ENCODE measurements at regions not wholly inside any gene's neighbourhood (a gene's known extent, or its start where the extent isn't known, plus 50 kb on each side); places are given as distances from the start of the nearest gene placed in this dataset.

DNA sequence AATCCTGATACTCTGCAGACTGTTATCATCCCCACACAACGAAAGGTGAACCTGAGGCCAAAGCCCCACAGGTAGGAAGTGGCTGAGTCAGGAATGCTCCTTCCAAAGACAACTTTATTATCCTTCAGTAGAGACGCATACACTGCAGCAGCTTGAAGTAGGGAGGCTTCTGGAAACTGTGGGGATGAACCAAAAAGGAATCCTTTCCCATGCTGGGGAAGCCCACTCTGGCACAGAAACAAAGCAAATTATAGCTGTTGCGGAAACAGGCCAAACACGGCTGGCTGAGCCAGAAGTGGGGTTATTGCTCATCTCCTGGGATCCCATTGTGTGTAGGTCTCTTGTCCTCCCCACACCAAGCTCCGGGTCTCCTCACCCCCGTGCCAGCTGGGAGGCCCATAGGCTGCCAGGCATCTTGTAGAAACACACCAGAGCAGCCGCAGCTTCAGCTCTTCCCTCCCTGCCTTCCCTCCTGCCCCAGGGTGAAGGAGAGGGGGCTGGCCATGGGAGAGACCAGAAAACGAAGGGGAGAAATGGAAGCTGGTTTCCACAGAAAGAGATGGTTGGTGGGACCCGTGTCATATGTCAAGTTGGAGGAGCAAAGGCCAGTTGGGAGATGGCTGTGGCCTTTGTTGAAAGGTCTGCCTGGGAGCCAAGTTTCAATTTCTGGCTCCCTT lies 176.9 kb upstream of the NABP1 start:
- no peak for TF ChIP-seq GATA3 (IDR thresholded peaks at IDR 0.05; ENCODE audit: low read depth, low read length)
- no peak for TF ChIP-seq GATA2 (IDR thresholded peaks at IDR 0.05; ENCODE audit: low read depth, low read length)

DNA sequence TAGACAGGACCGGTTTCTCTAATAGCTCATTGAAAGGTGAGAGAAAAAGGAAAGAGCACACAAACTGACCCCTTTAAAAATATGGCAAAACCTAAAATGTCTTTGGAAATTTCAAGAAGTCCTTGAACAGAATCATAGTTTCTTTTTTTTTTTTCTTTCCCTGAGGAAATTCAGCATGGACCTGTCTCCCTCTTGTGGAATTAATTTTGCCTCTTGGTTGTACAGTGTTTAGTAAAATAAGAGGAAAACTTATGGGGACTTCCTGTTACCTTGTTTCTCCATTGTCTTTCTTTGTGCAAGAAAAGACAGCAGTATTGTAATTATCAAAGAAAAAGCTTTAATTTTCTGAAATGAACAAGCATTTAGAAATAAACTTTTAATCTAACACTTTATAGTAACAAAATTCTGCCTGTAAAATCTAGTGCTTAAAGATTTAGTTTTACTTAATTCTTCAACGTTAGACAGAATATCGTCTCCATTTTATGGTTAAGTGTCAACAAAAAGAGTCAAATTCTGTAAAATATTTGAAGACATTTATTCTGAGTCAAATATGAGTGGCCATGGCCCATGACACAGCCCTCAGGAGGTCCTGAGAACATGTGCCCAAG lies 176.3 kb upstream of the NABP1 start:
- TF ChIP-seq GATA2 (IDR thresholded peaks at IDR 0.05; ENCODE audit: low read depth, low read length): no peak
- no peak for TF ChIP-seq GATA3 (IDR thresholded peaks at IDR 0.05; ENCODE audit: low read depth, low read length)

DNA sequence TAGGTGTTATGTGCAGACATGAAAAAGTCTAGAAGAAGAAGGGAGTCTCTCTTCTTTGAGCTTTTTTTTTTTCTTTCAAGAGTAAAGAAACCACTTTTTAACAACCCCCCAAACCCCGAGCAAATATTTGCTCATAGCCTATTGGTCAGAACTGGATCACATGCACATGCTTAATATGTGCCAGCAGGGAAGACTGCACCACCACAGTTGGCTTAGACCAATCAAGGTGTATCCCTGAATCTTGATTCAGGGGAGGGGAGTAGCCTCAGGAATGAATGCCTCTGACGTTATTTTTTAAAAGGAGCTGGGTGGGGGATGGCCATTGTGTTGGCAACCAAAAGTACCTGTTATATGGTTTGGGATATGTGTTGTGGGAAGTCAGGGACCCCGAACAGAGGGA lies 171.4 kb upstream of the NABP1 start:
- no peak for TF ChIP-seq GATA3 (IDR thresholded peaks at IDR 0.05; ENCODE audit: low read depth, low read length)
- TF ChIP-seq GATA2 (IDR thresholded peaks at IDR 0.05; ENCODE audit: low read depth, low read length): no peak

DNA sequence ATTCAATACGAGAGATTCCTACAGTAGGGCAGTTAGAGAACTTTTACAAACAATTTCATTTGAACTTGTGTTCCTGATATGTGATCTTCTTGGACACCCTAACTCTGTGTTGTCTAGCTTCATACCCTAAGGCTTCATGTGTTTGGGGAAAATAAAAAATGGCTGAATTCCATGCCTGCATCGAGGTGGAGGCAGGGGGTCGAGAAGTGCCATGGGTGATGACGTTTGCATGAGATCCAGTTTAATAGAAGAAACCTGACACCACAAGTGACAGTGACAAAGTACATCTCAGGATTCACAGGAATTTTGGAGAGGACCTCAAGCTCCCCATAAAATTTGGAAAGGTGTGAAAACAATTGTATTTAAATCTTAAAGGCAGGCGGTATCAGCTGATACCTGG lies 169.2 kb upstream of the NABP1 start:
- TF ChIP-seq GATA3 (IDR thresholded peaks at IDR 0.05; ENCODE audit: low read depth, low read length) (no peak), GATA2 (IDR thresholded peaks at IDR 0.05; ENCODE audit: low read depth, low read length) (no peak)

DNA sequence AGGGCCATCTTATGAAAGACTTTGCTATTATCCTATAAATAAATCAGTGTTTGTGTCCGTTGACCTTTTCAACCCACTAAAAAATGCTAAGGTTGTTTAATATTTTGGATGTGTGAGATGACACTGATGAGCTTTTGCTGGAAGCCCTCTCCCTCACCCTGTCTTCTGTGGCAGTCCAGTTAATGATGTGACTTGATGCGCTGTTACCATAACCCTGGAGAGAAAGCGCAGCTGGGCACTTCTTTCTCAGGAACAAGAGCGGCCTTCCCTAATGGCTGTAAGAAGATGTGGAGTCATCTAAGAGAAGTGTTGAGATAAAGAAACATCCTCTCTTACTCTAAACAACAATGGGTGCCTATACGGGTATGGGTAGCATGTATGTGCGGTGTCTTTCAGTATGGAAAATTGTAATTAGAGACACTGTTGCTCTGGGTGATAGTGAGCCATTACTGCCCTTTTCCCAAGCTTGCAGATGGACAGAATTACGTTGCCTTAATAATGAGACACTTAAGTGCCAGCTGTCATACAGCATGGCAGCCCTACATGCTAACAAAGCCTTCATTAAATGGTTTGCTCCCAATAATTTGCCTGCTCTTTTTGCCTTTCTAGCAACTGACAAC lies 165.6 kb upstream of the NABP1 start:
- TF ChIP-seq GATA2 (IDR thresholded peaks at IDR 0.05; ENCODE audit: low read depth, low read length) (no peak), GATA3 (IDR thresholded peaks at IDR 0.05; ENCODE audit: low read depth, low read length) (no peak)

DNA sequence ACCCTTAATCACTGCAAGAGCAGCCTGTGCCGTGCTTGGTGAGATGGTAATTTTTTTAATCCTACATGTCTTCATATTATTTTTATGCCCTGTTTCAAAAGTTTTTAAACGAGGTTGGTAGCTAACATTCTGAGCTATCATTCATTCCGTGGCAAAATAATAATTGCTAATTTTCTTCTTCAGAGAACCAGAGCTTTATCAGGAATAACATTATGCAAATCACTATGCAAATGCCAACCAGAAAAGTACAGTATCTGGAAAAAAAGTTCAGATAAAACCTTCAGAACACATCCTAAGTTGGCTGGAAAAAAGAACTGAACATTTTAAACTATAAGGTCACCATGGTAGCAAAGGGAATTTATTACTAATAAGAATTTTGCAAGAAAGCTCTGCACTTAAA lies 165.1 kb upstream of the NABP1 start:
- no peak for TF ChIP-seq GATA3 (IDR thresholded peaks at IDR 0.05; ENCODE audit: low read depth, low read length)
- no peak for TF ChIP-seq GATA2 (IDR thresholded peaks at IDR 0.05; ENCODE audit: low read depth, low read length)

DNA sequence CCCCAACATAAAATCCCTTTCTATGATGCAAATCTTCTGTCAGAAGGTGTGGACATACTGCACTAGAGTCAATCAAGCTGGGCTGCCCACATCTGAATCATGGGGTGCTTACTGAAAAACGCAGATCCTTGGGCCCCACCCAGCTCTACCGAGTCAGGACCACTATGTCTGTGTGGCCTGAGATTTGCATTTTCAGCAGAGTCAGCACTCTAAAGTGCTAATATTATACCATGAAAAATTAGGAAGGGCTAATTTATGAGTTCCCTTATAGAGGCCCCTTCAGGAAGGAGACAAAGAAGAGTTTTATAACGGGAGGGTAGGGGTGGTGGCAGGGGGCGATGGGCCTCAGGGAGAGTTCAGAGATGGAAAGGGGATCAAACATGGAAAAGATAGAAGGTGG lies 163.3 kb upstream of the NABP1 start:
- TF ChIP-seq GATA2 (IDR thresholded peaks at IDR 0.05; ENCODE audit: low read depth, low read length) (no peak), GATA3 (IDR thresholded peaks at IDR 0.05; ENCODE audit: low read depth, low read length) (no peak)

DNA sequence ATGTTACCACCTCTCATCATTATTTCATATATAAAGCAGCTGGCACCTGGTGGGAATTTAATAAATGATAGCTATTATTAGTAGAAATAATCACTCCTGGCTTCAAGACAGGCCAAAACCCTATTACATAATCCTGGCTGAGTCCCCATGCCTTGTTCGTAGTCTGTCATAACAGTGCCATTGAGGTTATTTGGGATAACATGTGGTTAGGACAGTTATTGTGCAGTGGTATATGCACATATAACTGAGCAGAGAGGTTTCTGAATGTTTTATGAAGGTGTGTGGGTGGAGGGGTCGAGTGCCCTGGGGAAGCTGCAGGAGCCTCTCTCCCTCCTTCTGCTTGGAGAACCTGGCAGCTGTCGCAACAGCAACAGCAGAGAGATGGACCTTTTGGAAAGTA lies 162.4 kb upstream of the NABP1 start:
- TF ChIP-seq GATA3 (IDR thresholded peaks at IDR 0.05; ENCODE audit: low read depth, low read length) (no peak), GATA2 (IDR thresholded peaks at IDR 0.05; ENCODE audit: low read depth, low read length) (no peak)

DNA sequence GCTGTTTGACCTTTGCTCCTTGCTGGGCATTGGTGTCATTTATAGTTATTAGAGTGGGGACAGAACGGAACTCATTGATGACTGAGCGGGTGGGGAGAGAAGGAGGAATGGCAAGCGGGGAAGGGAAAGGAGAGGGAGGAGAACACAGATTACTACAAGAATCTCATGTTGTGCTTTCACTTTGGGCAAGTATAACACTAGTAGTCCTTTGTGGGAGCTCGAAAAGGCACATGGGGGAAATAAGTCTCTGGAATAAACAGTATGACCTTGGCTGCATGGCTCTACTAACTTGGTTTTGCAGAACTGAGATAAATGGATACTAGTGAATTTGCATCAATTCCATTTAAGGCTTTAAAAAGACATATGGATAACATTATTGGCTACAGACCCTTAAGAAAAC lies 161.7 kb upstream of the NABP1 start:
- no peak for TF ChIP-seq GATA2 (IDR thresholded peaks at IDR 0.05; ENCODE audit: low read depth, low read length)
- no peak for TF ChIP-seq GATA3 (IDR thresholded peaks at IDR 0.05; ENCODE audit: low read depth, low read length)

DNA sequence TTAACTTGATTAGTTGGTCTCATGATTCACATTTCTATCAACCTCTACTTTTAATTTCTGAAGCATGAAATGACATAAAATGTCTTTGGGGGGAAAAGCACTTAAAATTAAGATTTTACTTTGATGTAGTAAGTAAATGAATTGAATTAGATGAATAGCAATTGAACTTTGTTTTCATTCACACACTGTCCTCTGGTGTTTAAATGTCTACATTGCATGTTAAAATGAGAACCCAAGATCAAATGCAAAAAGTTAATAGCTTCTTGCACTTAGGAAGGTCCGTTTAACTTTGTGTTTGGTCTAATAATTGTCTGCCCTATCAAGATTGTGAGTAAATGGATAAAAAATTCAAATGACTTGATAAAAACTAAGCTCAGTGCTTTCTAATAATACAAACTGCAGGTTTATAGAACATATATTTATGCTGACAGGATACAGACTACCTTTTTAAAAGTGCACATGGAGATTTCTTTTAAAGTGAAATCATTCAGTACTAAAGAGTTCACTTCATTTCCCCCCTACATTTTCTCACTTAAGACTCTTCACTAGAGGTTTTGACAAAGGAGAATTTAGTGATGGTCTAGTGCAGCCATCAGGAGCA lies 156.2 kb upstream of the NABP1 start:
- no peak for TF ChIP-seq GATA3 (IDR thresholded peaks at IDR 0.05; ENCODE audit: low read depth, low read length)
- TF ChIP-seq GATA2 (IDR thresholded peaks at IDR 0.05; ENCODE audit: low read depth, low read length): no peak

DNA sequence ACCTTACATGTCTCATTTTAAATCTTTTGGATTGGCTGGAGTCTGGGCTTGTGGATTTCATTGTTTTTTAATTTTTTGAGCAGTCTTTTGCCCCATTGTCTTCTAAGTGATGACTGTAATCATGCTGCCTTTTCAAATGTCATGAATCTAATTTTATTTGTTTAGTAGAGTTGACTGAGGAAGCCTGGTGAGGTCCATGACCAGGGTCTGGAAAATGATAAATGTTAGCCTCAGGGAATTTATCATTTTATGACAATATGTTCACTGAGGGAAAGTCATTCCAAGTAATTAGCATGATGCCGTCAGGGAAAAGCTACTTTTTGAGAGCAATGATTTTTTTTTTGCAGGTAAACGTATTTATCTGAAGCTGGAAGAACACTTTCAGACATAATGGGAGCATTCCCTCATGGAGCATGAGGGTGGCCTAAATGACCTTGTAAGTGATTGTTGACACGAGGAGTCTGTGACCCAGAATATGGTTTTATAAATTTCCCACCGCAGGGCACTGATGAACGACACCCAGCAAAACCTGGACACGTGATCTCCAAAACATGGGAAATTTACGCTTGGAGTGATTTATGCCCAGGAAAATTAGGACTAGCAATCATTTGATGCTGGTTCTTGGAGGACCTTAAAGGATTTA lies 155.3 kb upstream of the NABP1 start:
- TF ChIP-seq GATA2 (IDR thresholded peaks at IDR 0.05; ENCODE audit: low read depth, low read length) (no peak), GATA3 (IDR thresholded peaks at IDR 0.05; ENCODE audit: low read depth, low read length) (no peak)

DNA sequence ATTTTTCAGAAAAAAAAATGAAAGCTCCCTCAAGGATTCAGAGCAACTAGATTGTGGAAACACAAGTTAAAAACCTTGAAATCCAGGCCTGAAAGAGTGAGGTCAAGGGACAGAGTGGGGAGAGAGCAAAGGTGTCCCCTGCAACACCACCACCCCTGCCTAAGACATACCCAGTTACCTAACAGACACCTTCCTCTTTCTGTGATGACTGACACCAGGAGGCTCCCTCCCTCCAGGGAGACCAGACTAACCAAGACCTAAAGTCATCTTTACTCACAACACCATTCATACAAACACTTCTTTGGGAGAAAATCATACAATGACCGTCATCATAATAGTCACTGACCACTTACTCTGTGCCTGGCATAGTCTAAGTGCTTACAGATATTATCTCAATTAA lies 151.8 kb upstream of the NABP1 start:
- no peak for TF ChIP-seq GATA3 (IDR thresholded peaks at IDR 0.05; ENCODE audit: low read depth, low read length)
- no peak for TF ChIP-seq GATA2 (IDR thresholded peaks at IDR 0.05; ENCODE audit: low read depth, low read length)

DNA sequence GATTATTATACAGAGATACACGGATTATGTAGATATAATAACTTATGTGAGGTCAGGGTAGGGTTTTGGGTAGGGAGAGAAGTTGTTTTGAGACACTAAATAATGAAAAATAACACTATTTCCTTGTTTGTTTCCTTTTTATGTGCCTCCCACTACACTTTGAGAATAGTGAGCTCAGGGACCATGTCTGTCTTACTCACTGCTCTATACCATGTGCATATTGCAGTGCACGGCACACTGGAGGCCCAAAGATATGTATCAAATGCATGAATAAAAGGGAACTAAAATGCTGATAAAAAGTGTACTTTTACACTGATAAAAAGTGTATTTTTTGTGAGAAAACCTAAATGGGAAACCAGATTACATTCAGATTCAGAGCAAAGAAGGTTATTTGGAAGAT lies 151.4 kb upstream of the NABP1 start:
- TF ChIP-seq GATA2 (IDR thresholded peaks at IDR 0.05; ENCODE audit: low read depth, low read length) (no peak), GATA3 (IDR thresholded peaks at IDR 0.05; ENCODE audit: low read depth, low read length) (no peak)

DNA sequence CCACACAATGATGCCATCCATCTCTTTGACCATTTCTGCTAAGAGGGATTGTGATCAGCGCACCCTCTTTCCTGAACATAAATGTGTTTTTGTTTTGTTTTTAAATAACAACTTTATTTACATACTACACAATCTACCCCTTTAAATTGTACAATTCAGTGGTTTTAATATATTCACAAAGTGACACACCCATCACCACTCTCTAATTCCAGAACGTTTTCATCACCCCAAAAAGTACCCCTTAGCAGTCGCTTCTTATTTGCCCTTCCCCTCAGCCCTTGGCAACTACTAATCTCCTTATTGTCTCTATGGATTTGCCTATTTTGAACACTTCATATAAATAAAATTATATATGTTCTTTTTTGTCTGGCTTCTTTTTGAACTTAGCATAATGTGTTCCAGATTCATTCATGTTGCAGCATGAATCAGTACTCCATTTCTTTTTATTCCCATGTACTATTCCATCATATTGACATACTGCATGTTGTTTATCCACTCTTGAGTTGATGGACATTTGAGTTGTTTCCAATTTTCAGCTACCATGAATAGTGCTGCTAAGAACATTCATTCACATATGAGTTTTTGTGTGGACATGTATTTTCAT lies 150.9 kb upstream of the NABP1 start:
- TF ChIP-seq GATA2 (IDR thresholded peaks at IDR 0.05; ENCODE audit: low read depth, low read length) (no peak), GATA3 (IDR thresholded peaks at IDR 0.05; ENCODE audit: low read depth, low read length) (no peak)
